CD4-positive, alpha-beta memory T cell (primary cell): ENCODE measurements at regions not wholly inside any gene's neighbourhood (a gene's known extent, or its start where the extent isn't known, plus 50 kb on each side); places are given as distances from the start of the nearest gene placed in this dataset.

Experiments used
- CTCF ChIA-PET: fragments of 350-600 bp; sonication (Branson Sonifier 250); formaldehyde crosslinking; loops from one replicate; lab custom pipeline; 2021; ENCODE audit warnings: inconsistent platforms; ENCODE audit not compliant: partially characterized antibody; lab: Charles Lee
- POLR2A ChIA-PET: fragments of 350-600 bp; sonication (Branson Sonifier 250); formaldehyde crosslinking; loops from one replicate; lab custom pipeline; 2021; ENCODE audit not compliant: partially characterized antibody; lab: Charles Lee
- DNase-seq, 5 donors: peaks; one replicate each; pipeline versions ENCODE4 v3.0.0 to v3.0.0-alpha.2; 2020 to 2022; ENCODE audit warnings: mixed read lengths in 1 of 5
- H3K27ac ChIP-seq: one replicate; pipeline ENCODE4 v1.7.0; 2013; ENCODE audit warnings: low read depth, low read length
- H3K27me3 ChIP-seq: 2 replicates; pipeline ENCODE4 v1.7.0; 2013; ENCODE audit warnings: mild to moderate bottlenecking, low read length, moderate library complexity; ENCODE audit not compliant: insufficient read depth
- H3K36me3 ChIP-seq: 2 replicates; pipeline ENCODE4 v1.7.0; 2013; ENCODE audit warnings: mild to moderate bottlenecking, low read length, moderate library complexity; ENCODE audit not compliant: insufficient read depth
- H3K4me1 ChIP-seq: 2 replicates; pipeline ENCODE4 v1.7.0; 2013; ENCODE audit warnings: mild to moderate bottlenecking, low read length, moderate library complexity; ENCODE audit not compliant: insufficient read depth
- H3K4me3 ChIP-seq, 2 donors: one replicate each; pipeline ENCODE4 v1.7.0; 2013; ENCODE audit warnings: low read length in 2 of 2, mild to moderate bottlenecking in 1 of 2
- H3K9me3 ChIP-seq, 2 donors: one replicate each; pipeline ENCODE4 v1.7.0; 2013; ENCODE audit warnings: low read length in 2 of 2, control low read depth in 1 of 2; ENCODE audit not compliant: control insufficient read depth in 1 of 2
- H3K27ac Mint-ChIP-seq, 7 donors: one replicate each; pipeline ENCODE4 v1.8.0; 2020 to 2021; ENCODE audit warnings: mixed read lengths in 7 of 7, mild to moderate bottlenecking in 6 of 7, inconsistent platforms in 3 of 7, moderate library complexity in 3 of 7
- H3K27me3 Mint-ChIP-seq, 2 donors: one replicate each; pipeline ENCODE4 v1.8.0; 2020 to 2021; ENCODE audit warnings: mixed read lengths in 2 of 2
- H3K36me3 Mint-ChIP-seq, 2 donors: one replicate each; pipeline ENCODE4 v1.8.0; 2020 to 2021; ENCODE audit warnings: mixed read lengths in 2 of 2, inconsistent platforms in 1 of 2, mild to moderate bottlenecking in 1 of 2
- H3K4me1 Mint-ChIP-seq, 4 donors: one replicate each; pipeline ENCODE4 v1.8.0; 2020 to 2021; ENCODE audit warnings: mixed read lengths in 4 of 4, mild to moderate bottlenecking in 1 of 4
- H3K4me3 Mint-ChIP-seq, 8 donors: one replicate each; pipeline ENCODE4 v1.8.0; 2020 to 2021; ENCODE audit warnings: mixed read lengths in 8 of 8, mild to moderate bottlenecking in 7 of 8, moderate library complexity in 6 of 8, inconsistent platforms in 3 of 8
- H3K9me3 Mint-ChIP-seq, 8 donors: one replicate each; pipeline ENCODE4 v1.8.0; 2020 to 2021; ENCODE audit warnings: mixed read lengths in 8 of 8, mild to moderate bottlenecking in 5 of 8, inconsistent platforms in 3 of 8, moderate library complexity in 1 of 8
- intact Hi-C: fragments of 100-400 bp; cut with micrococcal nuclease; formaldehyde crosslinking; loops from one replicate; pipeline ENCODE4 v1.15.1; 2023

DNA sequence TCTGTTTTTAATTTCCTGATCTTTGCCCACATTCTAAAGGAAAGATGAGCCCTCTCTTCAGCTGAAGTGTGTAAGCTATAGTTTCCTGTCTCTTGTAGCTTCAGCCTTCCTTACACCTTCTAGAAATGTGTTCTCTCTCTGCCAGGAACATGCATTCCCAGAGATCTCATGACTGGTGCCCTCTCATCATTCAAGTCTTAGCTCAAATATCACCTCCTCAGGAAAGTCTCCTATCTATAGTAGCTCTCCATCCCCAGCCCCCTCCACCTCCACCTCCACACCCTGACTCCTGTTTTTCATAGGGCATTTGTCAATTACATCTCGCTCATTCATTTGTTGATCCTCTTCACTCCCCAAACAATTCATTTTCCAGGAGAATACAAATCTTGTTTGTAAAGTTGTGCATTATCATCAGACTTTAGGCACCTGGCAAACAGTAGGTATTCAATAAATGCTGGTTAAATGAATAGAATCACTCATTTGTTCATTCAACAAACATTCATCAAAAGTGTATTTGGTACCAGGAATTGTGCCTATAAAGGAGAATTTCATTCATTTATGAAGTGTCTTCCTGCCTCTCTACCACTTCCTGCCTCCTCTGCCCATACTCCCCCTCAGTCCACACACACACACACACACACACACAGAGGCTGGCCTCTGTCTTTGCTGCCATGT lies 160.3 kb downstream of the BBOX1 start:
- Mint-ChIP-seq H3K4me3 (no peak overlapping the region), H3K36me3 (no peaks in the 10 kb centered on the region), H3K27me3 (peaks cover 0 to 8% of the 10 kb centered on the region in 2 donors), H3K4me1 (peaks cover 0 to 6% (median 3%) of the 10 kb centered on the region in 4 donors), H3K9me3 (peaks cover 0 to 4% (median 0%) of the 10 kb centered on the region in 8 donors), H3K27ac (no peak overlapping the region)
- intact Hi-C loops: no loop called here
- Histone ChIP-seq H3K27me3 (no peaks in the 10 kb centered on the region), H3K4me3 (no peak overlapping the region), H3K4me1 (no peaks in the 10 kb centered on the region), H3K27ac (no peak overlapping the region), H3K9me3 (no peaks in the 10 kb centered on the region), H3K36me3 (no peaks in the 10 kb centered on the region)
- ChIA-PET POLR2A (no interaction called here), CTCF (no interaction called here)
- no peak for DNase-seq

GRCh38 chr11:27196203-27196897 lies 155.7 kb downstream of the BBOX1 start:
- no peaks in the 10 kb centered on the region for H3K9me3 Mint-ChIP-seq
- CTCF ChIA-PET: interaction anchor here (1.1 kb wide), 1 partner anchor 289 kb away, joined by 3 read pairs; no protein-coding TSS in a partner anchor
- no peak overlapping the region for H3K4me3 ChIP-seq
- no peaks in the 10 kb centered on the region for H3K36me3 ChIP-seq
- no peaks in the 10 kb centered on the region for H3K9me3 ChIP-seq
- no peaks in the 10 kb centered on the region for H3K27me3 ChIP-seq
- no peak overlapping the region for H3K27ac ChIP-seq
- no peak overlapping the region for H3K27ac Mint-ChIP-seq
- no peaks in the 10 kb centered on the region for H3K36me3 Mint-ChIP-seq
- peaks cover 0 to 5% (median 2%) of the 10 kb centered on the region in 4 donors for H3K4me1 Mint-ChIP-seq
- intact Hi-C loops: no loop called here
- no peak overlapping the region for H3K4me3 Mint-ChIP-seq
- no peaks in the 10 kb centered on the region for H3K4me1 ChIP-seq
- H3K27me3 Mint-ChIP-seq: peaks cover 0 to 8% of the 10 kb centered on the region in 2 donors
- POLR2A ChIA-PET: no interaction called here
- DNase-seq: no peak

DNA sequence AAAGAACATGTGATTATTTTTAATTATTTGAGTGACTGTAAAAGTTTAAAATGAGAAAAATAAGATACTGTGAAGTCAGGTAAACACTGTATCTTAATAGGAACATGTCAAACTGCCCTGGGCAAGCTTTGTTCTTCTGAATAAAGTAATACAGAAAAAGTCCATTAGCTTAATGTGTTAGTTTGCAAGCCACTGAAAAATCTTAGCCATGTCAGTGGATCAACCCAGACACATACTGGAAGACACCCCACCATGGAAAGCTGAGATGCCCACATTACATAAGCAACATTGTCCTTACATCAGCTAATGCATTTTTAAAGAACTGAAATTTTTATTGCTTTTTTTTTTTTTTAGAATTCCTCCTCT lies 155.2 kb downstream of the BBOX1 start:
- no peak overlapping the region for H3K4me3 ChIP-seq
- no peaks in the 10 kb centered on the region for H3K27me3 ChIP-seq
- Mint-ChIP-seq H3K36me3 (no peaks in the 10 kb centered on the region), H3K9me3 (no peaks in the 10 kb centered on the region), H3K4me3 (no peak overlapping the region), H3K27me3 (peaks cover 2 to 4% of the 10 kb centered on the region in 2 donors), H3K4me1 (peaks cover 0 to under 1% (median 0%) of the 10 kb centered on the region in 4 donors), H3K27ac (no peak overlapping the region)
- no peak for DNase-seq
- no peak overlapping the region for H3K27ac ChIP-seq
- ChIA-PET POLR2A (no interaction called here), CTCF (interaction anchor here (1.1 kb wide), 1 partner anchor 290 kb away, joined by 3 read pairs; no protein-coding TSS in a partner anchor)
- H3K4me1 ChIP-seq: no peaks in the 10 kb centered on the region
- H3K36me3 ChIP-seq: no peaks in the 10 kb centered on the region
- no peaks in the 10 kb centered on the region for H3K9me3 ChIP-seq
- intact Hi-C loops: no loop called here

DNA sequence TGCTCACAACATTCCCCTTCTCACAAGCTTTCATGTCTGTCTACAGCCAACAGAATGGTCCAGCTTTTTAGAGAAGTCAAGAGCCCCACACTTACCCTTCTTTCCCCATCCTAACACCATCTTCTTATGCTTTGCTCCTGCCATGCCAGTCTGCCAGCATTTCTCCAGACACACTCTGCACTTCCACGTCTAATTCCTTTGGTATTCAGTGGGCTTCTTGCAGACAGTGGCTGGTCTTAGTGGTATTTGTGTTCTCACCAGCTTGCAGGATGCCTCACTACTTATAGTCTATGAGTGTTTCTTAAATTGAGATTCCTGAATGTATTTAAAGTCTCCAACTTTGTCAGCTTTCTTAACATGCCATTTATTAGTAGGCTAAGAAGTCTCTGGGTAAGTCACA lies 154.4 kb downstream of the BBOX1 start:
- Histone ChIP-seq H3K36me3 (no peaks in the 10 kb centered on the region), H3K27ac (no peak overlapping the region), H3K9me3 (no peaks in the 10 kb centered on the region), H3K4me3 (no peak overlapping the region), H3K4me1 (no peaks in the 10 kb centered on the region), H3K27me3 (no peaks in the 10 kb centered on the region)
- intact Hi-C loops: no loop called here
- Mint-ChIP-seq H3K4me3 (no peak overlapping the region), H3K27ac (no peak overlapping the region), H3K27me3 (peaks cover 5 to 6% of the 10 kb centered on the region in 2 donors), H3K4me1 (no peaks in the 10 kb centered on the region), H3K9me3 (no peaks in the 10 kb centered on the region), H3K36me3 (no peaks in the 10 kb centered on the region)
- POLR2A ChIA-PET: no interaction called here
- CTCF ChIA-PET: no interaction called here
- no peak for DNase-seq

GRCh38 chr11:27193434-27194225 lies 153.0 kb downstream of the BBOX1 start:
- Mint-ChIP-seq H3K4me1 (no peaks in the 10 kb centered on the region), H3K27me3 (peaks cover 5 to 8% of the 10 kb centered on the region in 2 donors), H3K4me3 (no peak overlapping the region), H3K9me3 (no peaks in the 10 kb centered on the region), H3K36me3 (no peaks in the 10 kb centered on the region), H3K27ac (no peak overlapping the region)
- H3K4me3 ChIP-seq: no peak overlapping the region
- no peaks in the 10 kb centered on the region for H3K27me3 ChIP-seq
- no peaks in the 10 kb centered on the region for H3K4me1 ChIP-seq
- no peak for DNase-seq
- no peak overlapping the region for H3K27ac ChIP-seq
- no peaks in the 10 kb centered on the region for H3K9me3 ChIP-seq
- ChIA-PET CTCF (no interaction called here), POLR2A (no interaction called here)
- H3K36me3 ChIP-seq: no peaks in the 10 kb centered on the region
- intact Hi-C loops: no loop called here

DNA sequence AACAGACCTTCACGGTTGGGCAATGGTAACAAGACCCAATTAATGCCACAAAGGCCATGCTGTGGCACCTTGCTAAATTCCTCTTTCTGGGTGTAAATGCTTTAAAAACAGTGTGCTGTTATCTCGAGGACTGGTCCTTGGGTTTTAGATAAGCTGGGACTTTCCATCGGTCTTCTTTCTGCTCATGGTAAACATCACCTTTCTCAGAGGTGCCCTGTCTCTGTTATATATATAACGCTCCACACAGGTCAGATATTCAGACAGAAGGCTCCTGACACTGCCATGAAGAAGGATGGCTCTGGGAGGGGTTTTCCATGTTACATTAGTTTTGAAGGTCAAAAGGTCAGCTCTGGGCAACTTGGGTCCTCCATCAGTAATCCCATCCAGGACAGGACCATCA lies 151.6 kb downstream of the BBOX1 start:
- Mint-ChIP-seq H3K4me1 (no peaks in the 10 kb centered on the region), H3K4me3 (no peak overlapping the region), H3K36me3 (no peaks in the 10 kb centered on the region), H3K27me3 (peaks cover 5 to 12% of the 10 kb centered on the region in 2 donors), H3K27ac (no peak overlapping the region), H3K9me3 (peaks cover 0 to 2% (median 0%) of the 10 kb centered on the region in 8 donors)
- Histone ChIP-seq H3K27me3 (no peaks in the 10 kb centered on the region), H3K36me3 (no peaks in the 10 kb centered on the region), H3K4me3 (no peak overlapping the region), H3K4me1 (no peaks in the 10 kb centered on the region), H3K9me3 (no peaks in the 10 kb centered on the region), H3K27ac (no peak overlapping the region)
- intact Hi-C loops: no loop called here
- DNase-seq: no peak
- CTCF ChIA-PET: interaction anchor here (0.8 kb wide), 1 partner anchor 293 kb away, joined by 3 read pairs; no protein-coding TSS in a partner anchor
- POLR2A ChIA-PET: no interaction called here

- Histone ChIP-seq H3K27me3 (no peaks in the 10 kb centered on the region), H3K4me3 (no peak overlapping the region), H3K27ac (no peak overlapping the region), H3K4me1 (no peaks in the 10 kb centered on the region), H3K9me3 (no peaks in the 10 kb centered on the region), H3K36me3 (no peaks in the 10 kb centered on the region)
- intact Hi-C loops: no loop called here
- Mint-ChIP-seq H3K4me3 (no peak overlapping the region), H3K27ac (no peak overlapping the region), H3K9me3 (peaks cover 0 to 2% (median 0%) of the 10 kb centered on the region in 8 donors), H3K4me1 (no peaks in the 10 kb centered on the region), H3K36me3 (no peaks in the 10 kb centered on the region), H3K27me3 (peaks cover 5 to 12% of the 10 kb centered on the region in 2 donors)
- no peak for DNase-seq
- POLR2A ChIA-PET: no interaction called here
- CTCF ChIA-PET: no interaction called here
These were observed 151.0 kb downstream of the BBOX1 start for GRCh38 chr11:27191639-27192038.
